HEK293 (cell line): ENCODE measurements at regions not wholly inside any gene's neighbourhood (a gene's known extent, or its start where the extent isn't known, plus 50 kb on each side); places are given as distances from the start of the nearest gene placed in this dataset.

Source experiments
- TCF7L2 ChIP-seq: IDR thresholded peaks from 2 replicates; pipeline ENCODE4 v1.6.1; 2011; ENCODE audit warnings: low read depth, mild to moderate bottlenecking, inconsistent platforms, low read length, moderate library complexity, borderline replicate concordance
- YY1 ChIP-seq: fragments of 450-650 bp; formaldehyde crosslinking; IDR thresholded peaks from 2 replicates; pipeline ENCODE4 v1.5.1; 2018; ENCODE audit warnings: missing biosample characterization, missing genetic modification characterization
- ZNF146 ChIP-seq: fragments of 450-650 bp; formaldehyde crosslinking; IDR thresholded peaks from 2 replicates; pipeline ENCODE4 v1.5.1; 2016; ENCODE audit warnings: missing biosample characterization, missing genetic modification characterization
- ZNF596 ChIP-seq: fragments of 450-650 bp; IDR thresholded peaks from 2 replicates; pipeline ENCODE4 v1.5.0; 2018; ENCODE audit warnings: missing biosample characterization, mild to moderate bottlenecking, missing genetic modification characterization, moderate library complexity
- ZNF707 ChIP-seq: fragments of 450-650 bp; formaldehyde crosslinking; IDR thresholded peaks from 2 replicates; pipeline ENCODE4 v1.5.1; 2016; ENCODE audit warnings: missing biosample characterization, missing genetic modification characterization
- TF ChIP-seq, protein P1 (sequence below): fragments of 450-650 bp; formaldehyde crosslinking; IDR thresholded peaks from 2 replicates; pipeline ENCODE4 v1.5.1; 2016; ENCODE audit warnings: missing biosample characterization, missing genetic modification characterization

DNA sequence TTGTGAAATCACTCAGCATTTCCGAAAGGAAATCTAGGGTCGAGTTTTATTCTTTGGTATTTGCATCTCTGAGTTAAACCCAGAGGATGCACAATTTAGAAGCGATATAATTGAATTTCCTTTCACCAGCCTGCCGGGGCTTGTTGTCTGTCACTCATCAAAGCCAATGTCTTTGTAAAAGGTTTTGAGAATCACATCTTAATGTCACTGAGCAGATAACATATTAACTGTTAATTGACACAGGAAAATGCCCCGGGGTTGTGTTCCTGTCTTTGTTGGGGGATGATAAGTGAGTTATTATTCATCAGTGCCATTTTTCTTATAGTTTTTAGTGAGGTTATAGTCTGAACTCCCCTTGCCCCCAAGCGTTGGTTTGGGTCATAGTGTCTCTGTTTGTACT is 73.4 kb downstream of the DUSP6 start:
- TF ChIP-seq ZNF596 (tag by site-specific recombination) (no peak), YY1 (tag by site-specific recombination) (no peak), ZNF146 (tag by site-specific recombination) (no peak), ZNF707 (no peak), TCF7L2 (no peak)
- TF ChIP-seq, protein P1, sequence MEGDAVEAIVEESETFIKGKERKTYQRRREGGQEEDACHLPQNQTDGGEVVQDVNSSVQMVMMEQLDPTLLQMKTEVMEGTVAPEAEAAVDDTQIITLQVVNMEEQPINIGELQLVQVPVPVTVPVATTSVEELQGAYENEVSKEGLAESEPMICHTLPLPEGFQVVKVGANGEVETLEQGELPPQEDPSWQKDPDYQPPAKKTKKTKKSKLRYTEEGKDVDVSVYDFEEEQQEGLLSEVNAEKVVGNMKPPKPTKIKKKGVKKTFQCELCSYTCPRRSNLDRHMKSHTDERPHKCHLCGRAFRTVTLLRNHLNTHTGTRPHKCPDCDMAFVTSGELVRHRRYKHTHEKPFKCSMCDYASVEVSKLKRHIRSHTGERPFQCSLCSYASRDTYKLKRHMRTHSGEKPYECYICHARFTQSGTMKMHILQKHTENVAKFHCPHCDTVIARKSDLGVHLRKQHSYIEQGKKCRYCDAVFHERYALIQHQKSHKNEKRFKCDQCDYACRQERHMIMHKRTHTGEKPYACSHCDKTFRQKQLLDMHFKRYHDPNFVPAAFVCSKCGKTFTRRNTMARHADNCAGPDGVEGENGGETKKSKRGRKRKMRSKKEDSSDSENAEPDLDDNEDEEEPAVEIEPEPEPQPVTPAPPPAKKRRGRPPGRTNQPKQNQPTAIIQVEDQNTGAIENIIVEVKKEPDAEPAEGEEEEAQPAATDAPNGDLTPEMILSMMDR (tag by site-specific recombination): no peak
